GM12878 (cell line): ENCODE measurements at regions not wholly inside any gene's neighbourhood (a gene's known extent, or its start where the extent isn't known, plus 50 kb on each side); places are given as distances from the start of the nearest gene placed in this dataset.

Experiments
- ATAC-seq: fragments of 200-7000 bp; cut with Tn5 transposase; 3 replicates; pipeline ENCODE4 v1.9.1; 2020; ENCODE audit warnings: mild to moderate bottlenecking, moderate library complexity
- BruUV-seq: library from RNA; stranded (reverse); fragments of 400-500 nt; replicated peaks from 2 replicates; lab custom pipeline; 2021; lab: Mats Ljungman, UMichigan
- CTCF ChIA-PET: fragments of 300-600 bp; sonication (Branson Sonifier 250); formaldehyde crosslinking; extraction: SDS; loops from one replicate; lab custom pipeline; 2021; ENCODE audit warnings: inconsistent platforms; lab: Yijun Ruan, JAX
- POLR2A ChIA-PET: fragments of 350-600 bp; formaldehyde crosslinking; extraction: SDS; loops from one replicate; lab custom pipeline; 2021; ENCODE audit warnings: inconsistent platforms; lab: Charles Lee
- RAD21 ChIA-PET: fragments of 300-600 bp; sonication (Branson Sonifier 250); formaldehyde crosslinking; loops from one replicate; lab custom pipeline; 2023; ENCODE audit warnings: antibody characterized with exemption; ENCODE audit not compliant: unreplicated experiment; lab: Charles Lee
- SMC1A ChIA-PET: fragments of 300-600 bp; sonication (Branson Sonifier 250); formaldehyde crosslinking; loops from one replicate; lab custom pipeline; 2023; ENCODE audit not compliant: unreplicated experiment, uncharacterized antibody; lab: Charles Lee
- DNase-seq: peaks from one replicate; pipeline ENCODE4 v3.0.0-alpha.2; 2011; ENCODE audit warnings: low read depth, low spot score
- FAIRE-seq: peaks from 3 replicates; lab custom pipeline; 2011; peaks lifted over from hg19 to GRCh38; lab: Jason Lieb, UNC
- H2AFZ ChIP-seq: 2 replicates; pipeline ENCODE4 v1.6.0; 2011; ENCODE audit warnings: low read depth, low read length, control low read depth; ENCODE audit not compliant: control insufficient read depth
- H3K27ac ChIP-seq: 2 replicates; pipeline ENCODE4 v1.5.1; 2011; ENCODE audit warnings: control low read depth; ENCODE audit not compliant: control insufficient read depth, insufficient read depth
- H3K27me3 ChIP-seq, 2 experiments: replicated peaks in 1 of 2; 2 replicates each; pipeline versions ENCODE4 v1.6.0 to v1.6.1; 2011; ENCODE audit warnings: low read length in 1 of 2; ENCODE audit not compliant: control insufficient read depth in 2 of 2, insufficient read depth in 2 of 2
- H3K36me3 ChIP-seq, 2 experiments: 2 replicates each; pipeline ENCODE4 v1.5.1; 2011; ENCODE audit warnings: low read length in 1 of 2; ENCODE audit not compliant: control insufficient read depth in 2 of 2, insufficient read depth in 2 of 2
- H3K4me1 ChIP-seq: 2 replicates; pipeline ENCODE4 v1.6.1; 2011; ENCODE audit warnings: mild to moderate bottlenecking, low read length, moderate library complexity, mixed read lengths; ENCODE audit not compliant: control insufficient read depth, insufficient read depth
- H3K4me2 ChIP-seq: 2 replicates; pipeline ENCODE4 v1.6.0; 2011; ENCODE audit warnings: control low read depth; ENCODE audit not compliant: control insufficient read depth, insufficient read depth
- H3K4me3 ChIP-seq: fragments of 200-600 bp; sonication (generic); 2 replicates; pipeline ENCODE4 v1.5.1; 2016
- H3K79me2 ChIP-seq: 2 replicates; pipeline ENCODE4 v1.6.0; 2011; ENCODE audit warnings: low read length; ENCODE audit not compliant: control insufficient read depth, insufficient read depth
- H3K9ac ChIP-seq: 2 replicates; pipeline ENCODE4 v1.8.0; 2011; ENCODE audit warnings: low read length, control low read depth, mixed read lengths; ENCODE audit not compliant: control insufficient read depth, insufficient read depth
- H3K9me3 ChIP-seq: replicated peaks from 3 replicates; pipeline ENCODE4 v1.5.1; 2011; ENCODE audit warnings: mild to moderate bottlenecking, low read length; ENCODE audit not compliant: control insufficient read depth, insufficient read depth
- H4K20me1 ChIP-seq: 2 replicates; pipeline ENCODE4 v1.6.0; 2011; ENCODE audit not compliant: control insufficient read depth, insufficient read depth
- HDAC6 ChIP-seq: fragments of 200-600 bp; sonication (generic); IDR thresholded peaks from one replicate; pipeline ENCODE4 v1.8.0; 2017; ENCODE audit warnings: antibody characterized with exemption; ENCODE audit not compliant: unreplicated experiment
- KLF5 ChIP-seq: fragments of 450-650 bp; IDR thresholded peaks from 2 replicates; pipeline ENCODE4 v1.6.1; 2014; ENCODE audit warnings: mild to moderate bottlenecking; ENCODE audit not compliant: partially characterized antibody
- RFX5 ChIP-seq: IDR thresholded peaks from 2 replicates; pipeline ENCODE4 v1.6.1; 2011; ENCODE audit warnings: low read depth, low read length, improper control_type of control experiment
- RUNX3 ChIP-seq: IDR thresholded peaks from 2 replicates; pipeline ENCODE4 v1.6.1; 2012; ENCODE audit warnings: low read length, inconsistent platforms
- SIX5 ChIP-seq: IDR thresholded peaks from 2 replicates; pipeline ENCODE4 v1.6.1; 2011; ENCODE audit warnings: mild to moderate bottlenecking, low read depth, low read length, moderate library complexity; ENCODE audit not compliant: severe bottlenecking
- SUZ12 ChIP-seq: fragments of 200-600 bp; sonication (generic); IDR thresholded peaks from one replicate; pipeline ENCODE4 v1.6.1; 2018; ENCODE audit warnings: antibody characterized with exemption, mild to moderate bottlenecking; ENCODE audit not compliant: unreplicated experiment
- in situ Hi-C: fragments of 300-500 bp; cut with MboI; formaldehyde crosslinking; loops from 9 replicates; pipeline ENCODE4 v1.14.3; 2018; ENCODE audit warnings: mixed read lengths
- intact Hi-C: fragments of 100-400 bp; cut with micrococcal nuclease; formaldehyde crosslinking; loops from one replicate; pipeline ENCODE4 v1.14.2; 2022; ENCODE audit not compliant: unreplicated experiment
- TF ChIP-seq, protein P1 (sequence below): IDR thresholded peaks from 2 replicates; pipeline ENCODE4 v1.6.1; 2012; ENCODE audit warnings: mild to moderate bottlenecking, low read depth, low read length
- TF ChIP-seq, protein P2 (sequence below): IDR thresholded peaks from 2 replicates; pipeline ENCODE4 v1.6.1; 2012; ENCODE audit warnings: low read depth, low read length, improper control_type of control experiment
- TF ChIP-seq, protein P3 (sequence below): fragments of 450-650 bp; IDR thresholded peaks from 2 replicates; pipeline ENCODE4 v1.6.1; 2017; ENCODE audit warnings: mild to moderate bottlenecking, low read depth, inconsistent platforms; ENCODE audit not compliant: poor library complexity, severe bottlenecking
- TF ChIP-seq, protein P4 (sequence below): fragments of 150-350 bp; IDR thresholded peaks from 2 replicates; pipeline ENCODE4 v1.6.1; 2014; ENCODE audit warnings: mild to moderate bottlenecking, low read depth, low read length

DNA sequence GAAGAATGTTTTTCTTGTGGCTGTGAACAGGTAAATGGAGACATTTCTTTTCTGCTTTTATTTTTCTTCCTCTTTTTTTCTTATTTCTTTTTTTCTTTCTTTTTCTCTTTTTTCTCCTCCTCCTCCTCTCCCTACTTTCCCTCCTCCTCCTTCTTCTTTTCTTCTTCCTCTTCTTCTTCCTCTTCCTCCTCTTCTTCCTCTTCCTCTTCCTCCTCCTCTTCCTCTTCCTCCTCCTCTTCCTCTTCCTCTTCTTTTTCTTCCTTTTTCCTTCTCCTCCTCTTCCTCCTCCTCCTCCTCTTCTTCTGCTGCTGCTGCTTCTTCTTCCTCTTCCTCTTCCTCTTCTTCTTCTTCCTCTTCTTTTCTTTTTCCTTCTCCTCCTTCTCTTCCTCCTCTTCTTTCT lies 65.3 kb upstream of the NTRK2 start:
- POLR2A ChIA-PET: no interaction called here
- SMC1A ChIA-PET: no interaction called here
- no peak for ATAC-seq
- H2AFZ ChIP-seq: no peak overlapping the region
- BruUV-seq: no TSS peak
- no peaks in the 10 kb centered on the region for H4K20me1 ChIP-seq
- CTCF ChIA-PET: no interaction called here
- H3K9me3 ChIP-seq: no peaks in the 10 kb centered on the region
- no peak overlapping the region for H3K9ac ChIP-seq
- no peaks in the 10 kb centered on the region for H3K79me2 ChIP-seq
- no peak overlapping the region for H3K4me2 ChIP-seq
- in situ Hi-C loops (no loop called here), intact Hi-C loops (no loop called here)
- RAD21 ChIA-PET: no interaction called here
- TF ChIP-seq SIX5 (no peak), KLF5 (no peak)
- TF ChIP-seq, protein P1, sequence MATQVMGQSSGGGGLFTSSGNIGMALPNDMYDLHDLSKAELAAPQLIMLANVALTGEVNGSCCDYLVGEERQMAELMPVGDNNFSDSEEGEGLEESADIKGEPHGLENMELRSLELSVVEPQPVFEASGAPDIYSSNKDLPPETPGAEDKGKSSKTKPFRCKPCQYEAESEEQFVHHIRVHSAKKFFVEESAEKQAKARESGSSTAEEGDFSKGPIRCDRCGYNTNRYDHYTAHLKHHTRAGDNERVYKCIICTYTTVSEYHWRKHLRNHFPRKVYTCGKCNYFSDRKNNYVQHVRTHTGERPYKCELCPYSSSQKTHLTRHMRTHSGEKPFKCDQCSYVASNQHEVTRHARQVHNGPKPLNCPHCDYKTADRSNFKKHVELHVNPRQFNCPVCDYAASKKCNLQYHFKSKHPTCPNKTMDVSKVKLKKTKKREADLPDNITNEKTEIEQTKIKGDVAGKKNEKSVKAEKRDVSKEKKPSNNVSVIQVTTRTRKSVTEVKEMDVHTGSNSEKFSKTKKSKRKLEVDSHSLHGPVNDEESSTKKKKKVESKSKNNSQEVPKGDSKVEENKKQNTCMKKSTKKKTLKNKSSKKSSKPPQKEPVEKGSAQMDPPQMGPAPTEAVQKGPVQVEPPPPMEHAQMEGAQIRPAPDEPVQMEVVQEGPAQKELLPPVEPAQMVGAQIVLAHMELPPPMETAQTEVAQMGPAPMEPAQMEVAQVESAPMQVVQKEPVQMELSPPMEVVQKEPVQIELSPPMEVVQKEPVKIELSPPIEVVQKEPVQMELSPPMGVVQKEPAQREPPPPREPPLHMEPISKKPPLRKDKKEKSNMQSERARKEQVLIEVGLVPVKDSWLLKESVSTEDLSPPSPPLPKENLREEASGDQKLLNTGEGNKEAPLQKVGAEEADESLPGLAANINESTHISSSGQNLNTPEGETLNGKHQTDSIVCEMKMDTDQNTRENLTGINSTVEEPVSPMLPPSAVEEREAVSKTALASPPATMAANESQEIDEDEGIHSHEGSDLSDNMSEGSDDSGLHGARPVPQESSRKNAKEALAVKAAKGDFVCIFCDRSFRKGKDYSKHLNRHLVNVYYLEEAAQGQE: no peak
- no peaks in the 10 kb centered on the region for H3K4me1 ChIP-seq
- H3K36me3 ChIP-seq: no peaks in the 10 kb centered on the region
- no peaks in the 10 kb centered on the region for H3K27me3 ChIP-seq
- no peak for FAIRE-seq
- no peak for DNase-seq
- no peak overlapping the region for H3K4me3 ChIP-seq
- H3K27ac ChIP-seq: no peak overlapping the region

DNA sequence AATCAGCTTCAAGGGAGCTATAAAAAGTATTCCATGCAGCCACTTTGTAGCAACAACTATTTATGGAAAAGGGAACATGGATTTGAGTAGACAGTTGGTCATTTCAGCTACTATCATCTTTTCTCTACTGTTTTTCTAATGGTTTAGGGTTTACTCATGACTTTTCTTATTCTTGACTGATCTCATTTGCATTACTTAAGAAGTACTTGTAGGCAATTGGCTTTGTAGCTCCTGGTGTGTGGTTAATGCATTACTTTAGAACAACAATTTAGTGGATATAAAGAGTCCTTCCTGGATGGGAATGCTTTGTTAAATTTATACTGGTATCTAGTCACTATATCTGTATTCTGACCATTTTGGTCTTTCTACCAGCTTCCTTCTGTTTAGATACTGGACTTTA lies 59.8 kb upstream of the NTRK2 start:
- no peak overlapping the region for H3K9ac ChIP-seq
- H3K9me3 ChIP-seq: no peaks in the 10 kb centered on the region
- no peak for DNase-seq
- H4K20me1 ChIP-seq: no peaks in the 10 kb centered on the region
- no peaks in the 10 kb centered on the region for H3K79me2 ChIP-seq
- no peaks in the 10 kb centered on the region for H3K36me3 ChIP-seq
- ChIA-PET CTCF (interaction anchor here (1.9 kb wide), 1 partner anchor 25 kb away, joined by 6 read pairs; no protein-coding TSS in a partner anchor), POLR2A (no interaction called here), RAD21 (no interaction called here), SMC1A (interaction anchor here (0.9 kb wide), 1 partner anchor 9 kb away, joined by 4 read pairs; no protein-coding TSS in a partner anchor)
- H2AFZ ChIP-seq: no peak overlapping the region
- in situ Hi-C loops (no loop called here), intact Hi-C loops (no loop called here)
- no peaks in the 10 kb centered on the region for H3K4me1 ChIP-seq
- no peak for ATAC-seq
- BruUV-seq: no TSS peak
- FAIRE-seq: no peak
- H3K27ac ChIP-seq: no peak overlapping the region
- H3K4me2 ChIP-seq: no peak overlapping the region
- H3K27me3 ChIP-seq: no peaks in the 10 kb centered on the region
- no peak overlapping the region for H3K4me3 ChIP-seq
- TF ChIP-seq KLF5 (no peak), SUZ12 (no peak), RUNX3 (no peak), RFX5 (no peak), HDAC6 (no peak)
- TF ChIP-seq, protein P2, sequence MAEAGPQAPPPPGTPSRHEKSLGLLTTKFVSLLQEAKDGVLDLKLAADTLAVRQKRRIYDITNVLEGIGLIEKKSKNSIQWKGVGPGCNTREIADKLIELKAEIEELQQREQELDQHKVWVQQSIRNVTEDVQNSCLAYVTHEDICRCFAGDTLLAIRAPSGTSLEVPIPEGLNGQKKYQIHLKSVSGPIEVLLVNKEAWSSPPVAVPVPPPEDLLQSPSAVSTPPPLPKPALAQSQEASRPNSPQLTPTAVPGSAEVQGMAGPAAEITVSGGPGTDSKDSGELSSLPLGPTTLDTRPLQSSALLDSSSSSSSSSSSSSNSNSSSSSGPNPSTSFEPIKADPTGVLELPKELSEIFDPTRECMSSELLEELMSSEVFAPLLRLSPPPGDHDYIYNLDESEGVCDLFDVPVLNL: no peak
- TF ChIP-seq, protein P3, sequence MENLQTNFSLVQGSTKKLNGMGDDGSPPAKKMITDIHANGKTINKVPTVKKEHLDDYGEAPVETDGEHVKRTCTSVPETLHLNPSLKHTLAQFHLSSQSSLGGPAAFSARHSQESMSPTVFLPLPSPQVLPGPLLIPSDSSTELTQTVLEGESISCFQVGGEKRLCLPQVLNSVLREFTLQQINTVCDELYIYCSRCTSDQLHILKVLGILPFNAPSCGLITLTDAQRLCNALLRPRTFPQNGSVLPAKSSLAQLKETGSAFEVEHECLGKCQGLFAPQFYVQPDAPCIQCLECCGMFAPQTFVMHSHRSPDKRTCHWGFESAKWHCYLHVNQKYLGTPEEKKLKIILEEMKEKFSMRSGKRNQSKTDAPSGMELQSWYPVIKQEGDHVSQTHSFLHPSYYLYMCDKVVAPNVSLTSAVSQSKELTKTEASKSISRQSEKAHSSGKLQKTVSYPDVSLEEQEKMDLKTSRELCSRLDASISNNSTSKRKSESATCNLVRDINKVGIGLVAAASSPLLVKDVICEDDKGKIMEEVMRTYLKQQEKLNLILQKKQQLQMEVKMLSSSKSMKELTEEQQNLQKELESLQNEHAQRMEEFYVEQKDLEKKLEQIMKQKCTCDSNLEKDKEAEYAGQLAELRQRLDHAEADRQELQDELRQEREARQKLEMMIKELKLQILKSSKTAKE: no peak
- TF ChIP-seq, protein P4, sequence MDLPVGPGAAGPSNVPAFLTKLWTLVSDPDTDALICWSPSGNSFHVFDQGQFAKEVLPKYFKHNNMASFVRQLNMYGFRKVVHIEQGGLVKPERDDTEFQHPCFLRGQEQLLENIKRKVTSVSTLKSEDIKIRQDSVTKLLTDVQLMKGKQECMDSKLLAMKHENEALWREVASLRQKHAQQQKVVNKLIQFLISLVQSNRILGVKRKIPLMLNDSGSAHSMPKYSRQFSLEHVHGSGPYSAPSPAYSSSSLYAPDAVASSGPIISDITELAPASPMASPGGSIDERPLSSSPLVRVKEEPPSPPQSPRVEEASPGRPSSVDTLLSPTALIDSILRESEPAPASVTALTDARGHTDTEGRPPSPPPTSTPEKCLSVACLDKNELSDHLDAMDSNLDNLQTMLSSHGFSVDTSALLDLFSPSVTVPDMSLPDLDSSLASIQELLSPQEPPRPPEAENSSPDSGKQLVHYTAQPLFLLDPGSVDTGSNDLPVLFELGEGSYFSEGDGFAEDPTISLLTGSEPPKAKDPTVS: no peak
